GM21576 (cell line): ENCODE measurements at regions not wholly inside any gene's neighbourhood (a gene's known extent, or its start where the extent isn't known, plus 50 kb on each side); places are given as distances from the start of the nearest gene placed in this dataset.

Experiments used
- ATAC-seq: cut with Tn5 transposase; IDR thresholded peaks from one replicate; pipeline ENCODE4 v1.9.1; 2021; ENCODE audit warnings: mild to moderate bottlenecking, moderate library complexity; ENCODE audit not compliant: unreplicated experiment

GRCh38 chr6:141593311-141593710 is 539.4 kb upstream of the GJE1 start:
- ATAC-seq = no peak

- ATAC-seq = no peak
These were observed 545.1 kb upstream of the GJE1 start for GRCh38 chr6:141587482-141588266.

GRCh38 chr6:141580988-141581552 is 551.7 kb upstream of the GJE1 start:
- ATAC-seq = no peak

GRCh38 chr6:141580131-141580530 is 552.6 kb upstream of the GJE1 start:
- ATAC-seq = no peak

GRCh38 chr6:141576751-141577150 is 556.0 kb upstream of the GJE1 start:
- ATAC-seq = no peak

GRCh38 chr6:141562851-141563763 is 569.6 kb upstream of the GJE1 start:
- ATAC-seq = peak; percentile 91

GRCh38 chr6:141562186-141562811 is 570.4 kb upstream of the GJE1 start:
- peak; percentile 30 for ATAC-seq

GRCh38 chr6:141561154-141561553 is 571.6 kb upstream of the GJE1 start:
- ATAC-seq = no peak

GRCh38 chr6:141552463-141552862 is 580.3 kb upstream of the GJE1 start:
- peak; percentile 70 for ATAC-seq

GRCh38 chr6:141552031-141552430 is 580.7 kb upstream of the GJE1 start:
- ATAC-seq = no peak

GRCh38 chr6:141551318-141551717 is 581.4 kb upstream of the GJE1 start:
- no peak for ATAC-seq

- no peak for ATAC-seq
These were observed 582.3 kb upstream of the GJE1 start for GRCh38 chr6:141550471-141550870.

- ATAC-seq = no peak
These were observed 583.8 kb upstream of the GJE1 start for GRCh38 chr6:141548966-141549365.

GRCh38 chr6:141541581-141542324 is 591.0 kb upstream of the GJE1 start:
- ATAC-seq = peak; percentile 58

- no peak for ATAC-seq
These were observed 592.5 kb upstream of the GJE1 start for GRCh38 chr6:141540207-141540606.

- no peak for ATAC-seq
These were observed 593.1 kb upstream of the GJE1 start for GRCh38 chr6:141539617-141540016.

GRCh38 chr6:141532211-141532610 is 600.5 kb upstream of the GJE1 start:
- ATAC-seq = no peak

GRCh38 chr6:141531040-141531439 is 601.7 kb upstream of the GJE1 start:
- no peak for ATAC-seq

- no peak for ATAC-seq
These were observed 604.1 kb upstream of the GJE1 start for GRCh38 chr6:141528596-141528995.

GRCh38 chr6:141526985-141527384 is 605.7 kb upstream of the GJE1 start:
- no peak for ATAC-seq
